ENCODE measurements at regions not wholly inside any gene's neighbourhood (a gene's known extent, or its start where the extent isn't known, plus 50 kb on each side); places are given as distances from the start of the nearest gene placed in this dataset.

DNA sequence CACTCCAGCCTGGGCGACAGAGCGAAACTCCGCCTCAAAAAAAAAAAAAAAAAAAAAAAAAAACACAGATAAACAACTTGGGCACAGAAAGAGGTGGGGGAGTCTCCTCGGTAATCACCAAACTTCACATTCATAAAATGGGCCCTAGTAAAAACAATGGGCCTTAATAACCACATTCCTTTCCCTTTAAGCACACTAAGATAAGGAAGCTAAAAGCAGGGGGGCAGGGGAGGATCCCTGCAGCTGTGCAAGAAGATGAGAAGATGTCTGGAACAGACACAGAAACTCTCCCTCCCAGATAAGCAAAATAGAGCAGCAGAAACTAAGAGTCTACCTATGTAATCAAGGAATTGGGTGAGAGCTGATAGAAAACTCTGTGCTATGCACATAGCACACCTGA, 111.2 kb upstream of the FAM174A start:
- 100% methylated on average over 1 of the region's 4 CpGs; no CpG with 5 or more reads in 1 of the 2 experiments for WGBS, 2 experiments (ENCODE audit: extremely low coverage in 1 of 2, insufficient coverage in 1 of 2, insufficient read length in 1 of 2, insufficient replicate concordance in 2 of 2, low coverage in 1 of 2, low lambda C conversion rate in 2 of 2, missing lambda C conversion rate in 1 of 2)
- Histone ChIP-seq H3K27ac (ENCODE audit: low read depth, low read length) (no peak overlapping the region), H3K4me3 (ENCODE audit: extremely low read depth in 1 of 4, insufficient read depth in 2 of 4, low read depth in 3 of 4, low read length in 4 of 4) (no peak overlapping the region), H2BK120ac (replicated peaks; ENCODE audit: low read depth, low read length) (no peak overlapping the region), H2AK5ac (ENCODE audit: low read depth, low read length) (no peak overlapping the region), H2BK15ac (ENCODE audit: low read length) (no peak overlapping the region), H3K36me3 (ENCODE audit: control insufficient read depth in 2 of 4, insufficient read depth in 4 of 4, low read length in 3 of 4) (peaks cover 0 to 8% (median 0%) of the 10 kb centered on the region in 4 experiments; a peak in 3 of 8 replicates), H3K79me2 (ENCODE audit: control insufficient read depth in 1 of 2, insufficient read depth in 2 of 2, low read length in 2 of 2) (no peaks in the 10 kb centered on the region), H4K20me1 (replicated peaks in 1 of 2; ENCODE audit: control insufficient read depth in 1 of 2, insufficient read depth in 2 of 2, low read length in 2 of 2) (no peaks in the 10 kb centered on the region), H2BK20ac (ENCODE audit: low read length) (no peak overlapping the region), H3K4me1 (replicated peaks in 1 of 4; ENCODE audit: control insufficient read depth in 3 of 4, insufficient read depth in 4 of 4, low read length in 3 of 4) (no peaks in the 10 kb centered on the region), H3K9me3 (ENCODE audit: insufficient read depth in 2 of 2, low read depth in 1 of 2, low read length in 1 of 2) (peaks cover 16 to 20% of the 10 kb centered on the region in 2 experiments; a peak in 3 of 4 replicates), H2BK5ac (ENCODE audit: low read depth, low read length) (no peak overlapping the region), H3K4me2 (ENCODE audit: insufficient read depth in 1 of 2, low read depth in 2 of 2, low read length in 2 of 2) (no peak overlapping the region), H3K14ac (ENCODE audit: insufficient read length) (no peak overlapping the region), H3K23me2 (ENCODE audit: low read depth, low read length) (no peaks in the 10 kb centered on the region), H3K27me3 (replicated peaks in 1 of 4; ENCODE audit: control insufficient read depth in 3 of 4, extremely low read depth in 1 of 4, insufficient read depth in 3 of 4, low read length in 3 of 4) (no peaks in the 10 kb centered on the region), H3K23ac (ENCODE audit: insufficient read length) (no peak overlapping the region), H2BK12ac (ENCODE audit: low read depth, low read length) (no peak overlapping the region), H4K5ac (ENCODE audit: insufficient read length, low read depth, low read length) (no peak overlapping the region), H3K4ac (replicated peaks; ENCODE audit: insufficient read length, low read depth, low read length) (no peak overlapping the region), H2AFZ (ENCODE audit: low read length) (no peak overlapping the region), H3K18ac (ENCODE audit: extremely low read depth, low read length) (no peak overlapping the region), H3K9ac (replicated peaks in 1 of 4; ENCODE audit: extremely low read depth in 1 of 4, low read depth in 3 of 4, low read length in 3 of 4) (no peak overlapping the region), H4K91ac (replicated peaks; ENCODE audit: insufficient read length, low read length) (no peak overlapping the region), H3K79me1 (ENCODE audit: low read depth, low read length) (no peaks in the 10 kb centered on the region), H3K56ac (replicated peaks; ENCODE audit: insufficient read length, low read depth, low read length) (no peak overlapping the region), H4K8ac (ENCODE audit: extremely low read depth, insufficient read depth, low read length) (no peak overlapping the region)
- ChIA-PET CTCF (ENCODE audit: partially characterized antibody) (interaction anchor here (1.2 to 1.5 kb wide), 2 partner anchors 18 to 97 kb away, joined by 3 to 4 read pairs; no protein-coding TSS in a partner anchor), POLR2A (ENCODE audit: partially characterized antibody) (no interaction called here)
- no peak for FAIRE-seq
- no peak for TF ChIP-seq SAP30 (IDR thresholded peaks at IDR 0.05; ENCODE audit: insufficient read depth, insufficient replicate concordance, low read length)
- no peak for TF ChIP-seq SIX5 (IDR thresholded peaks at IDR 0.05; ENCODE audit: low read depth, low read length)
- no peak for TF ChIP-seq EZH2 (IDR thresholded peaks at IDR 0.05; ENCODE audit: low read depth, low read length, severe bottlenecking)
- no peak for TF ChIP-seq RNF2 (IDR thresholded peaks at IDR 0.05; ENCODE audit: borderline replicate concordance, low read depth, low read length, missing control alignments, poor library complexity, severe bottlenecking)
- TF ChIP-seq, protein P1, sequence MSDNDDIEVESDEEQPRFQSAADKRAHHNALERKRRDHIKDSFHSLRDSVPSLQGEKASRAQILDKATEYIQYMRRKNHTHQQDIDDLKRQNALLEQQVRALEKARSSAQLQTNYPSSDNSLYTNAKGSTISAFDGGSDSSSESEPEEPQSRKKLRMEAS (IDR thresholded peaks at IDR 0.05): no peak
- DNase-seq (ENCODE audit: low read depth in 1 of 2, low spot score in 2 of 2): no peak

Data from H1 (cell line).